Epithelial cell of esophagus (primary cell): ENCODE measurements at regions not wholly inside any gene's neighbourhood (a gene's known extent, or its start where the extent isn't known, plus 50 kb on each side); places are given as distances from the start of the nearest gene placed in this dataset.

ENCODE experiments used
- DNase-seq: peaks from one replicate; pipeline ENCODE4 v3.0.0; 2010; ENCODE audit warnings: low read depth
- H3K4me3 ChIP-seq: 2 replicates; pipeline ENCODE4 v1.5.1; 2011; ENCODE audit warnings: mild to moderate bottlenecking, low read length, control low read depth
- CTCF ChIP-seq: IDR thresholded peaks from 2 replicates; pipeline ENCODE4 v1.5.1; 2011; ENCODE audit warnings: low read depth, mild to moderate bottlenecking, low read length, control low read depth, inconsistent platforms; ENCODE audit not compliant: insufficient read depth; ENCODE audit errors: missing control alignments

- DNase-seq, result no peak
- no peak overlapping the region for H3K4me3 ChIP-seq
- no peak for TF ChIP-seq CTCF
Measured at GRCh38 chr11:27869701-27870100, 169.4 kb upstream of the BDNF start.

- H3K4me3 ChIP-seq, result no peak overlapping the region
- TF ChIP-seq CTCF, result no peak
- DNase-seq, result no peak
Measured at GRCh38 chr11:27868709-27869108, 168.5 kb upstream of the BDNF start.

- H3K4me3 ChIP-seq, result no peak overlapping the region
- no peak for TF ChIP-seq CTCF
- no peak for DNase-seq
Measured at GRCh38 chr11:27868226-27868625, 168.0 kb upstream of the BDNF start.

GRCh38 chr11:27865105-27865504, 164.8 kb upstream of the BDNF start:
- TF ChIP-seq CTCF, result no peak
- no peak overlapping the region for H3K4me3 ChIP-seq
- DNase-seq, result no peak

- H3K4me3 ChIP-seq, result no peak overlapping the region
- no peak for DNase-seq
- no peak for TF ChIP-seq CTCF
Measured at GRCh38 chr11:27864611-27865010, 164.4 kb upstream of the BDNF start.

GRCh38 chr11:27864091-27864491, 163.8 kb upstream of the BDNF start:
- peak; percentile 13 for TF ChIP-seq CTCF
- H3K4me3 ChIP-seq, result no peak overlapping the region
- peak; percentile 74 for DNase-seq

- no peak for TF ChIP-seq CTCF
- H3K4me3 ChIP-seq, result no peak overlapping the region
- no peak for DNase-seq
Measured at GRCh38 chr11:27863637-27864036, 163.4 kb upstream of the BDNF start.
